OCI-LY7 (cell line): ENCODE measurements at regions not wholly inside any gene's neighbourhood (a gene's known extent, or its start where the extent isn't known, plus 50 kb on each side); places are given as distances from the start of the nearest gene placed in this dataset.
"Not testable (repeated sequence)": the region's sequence is repeated elsewhere in the genome, so short reads cannot be mapped to it uniquely, and the experiment has no call there.

Experiments used
- BruUV-seq: library from RNA; stranded (reverse); fragments of 400-500 nt; replicated peaks from 2 replicates; lab custom pipeline; 2021; lab: Mats Ljungman, UMichigan
- CTCF ChIA-PET: fragments of 300-600 bp; sonication (Branson Sonifier 250); formaldehyde crosslinking; loops from one replicate; lab custom pipeline; 2022; ENCODE audit warnings: antibody characterized with exemption; ENCODE audit not compliant: unreplicated experiment; lab: Charles Lee
- POLR2A ChIA-PET: fragments of 300-600 bp; sonication (Branson Sonifier 250); formaldehyde crosslinking; loops from one replicate; lab custom pipeline; 2022; ENCODE audit warnings: antibody characterized with exemption; lab: Charles Lee
- DNase-seq: peaks from one replicate; pipeline ENCODE4 v3.0.0-alpha.2; 2015; ENCODE audit warnings: low spot score
- H2AFZ ChIP-seq: fragments of 200-600 bp; sonication (generic), shearing (Covaris generic); 2 replicates; pipeline ENCODE4 v1.6.1; 2014; ENCODE audit warnings: mild to moderate bottlenecking, antibody characterized with exemption, low read length, moderate library complexity
- H3K27ac ChIP-seq: fragments of 200-600 bp; sonication (generic); 2 replicates; pipeline ENCODE4 v1.5.1; 2014; ENCODE audit warnings: mixed run types, low read depth, mild to moderate bottlenecking, moderate library complexity, low read length, inconsistent platforms; ENCODE audit not compliant: poor library complexity, severe bottlenecking
- H3K36me3 ChIP-seq: fragments of 200-600 bp; sonication (generic); 2 replicates; pipeline ENCODE4 v1.6.1; 2014; ENCODE audit warnings: mild to moderate bottlenecking, antibody characterized with exemption, low read length, moderate library complexity, mixed read lengths; ENCODE audit not compliant: insufficient read depth
- H3K4me1 ChIP-seq: fragments of 200-600 bp; sonication (generic); 2 replicates; pipeline ENCODE4 v1.5.1; 2014; ENCODE audit warnings: mild to moderate bottlenecking, low read length; ENCODE audit not compliant: insufficient read depth, poor library complexity, severe bottlenecking
- H3K4me2 ChIP-seq: fragments of 200-600 bp; sonication (generic); 2 replicates; pipeline ENCODE4 v1.6.1; 2014; ENCODE audit warnings: mild to moderate bottlenecking, low read length
- H3K4me3 ChIP-seq: fragments of 200-600 bp; sonication (generic); 2 replicates; pipeline ENCODE4 v1.5.1; 2014; ENCODE audit warnings: mild to moderate bottlenecking, low read depth, low read length; ENCODE audit not compliant: poor library complexity, severe bottlenecking
- H3K79me2 ChIP-seq: fragments of 200-600 bp; sonication (generic); 2 replicates; pipeline ENCODE4 v1.6.1; 2016; ENCODE audit warnings: low read depth, mild to moderate bottlenecking, low read length, moderate library complexity, mixed read lengths; ENCODE audit not compliant: insufficient read depth
- H3K9me2 ChIP-seq: fragments of 200-600 bp; sonication (generic); 2 replicates; pipeline ENCODE4 v1.6.1; 2016; ENCODE audit warnings: mild to moderate bottlenecking, low read length, mixed read lengths; ENCODE audit not compliant: insufficient read depth
- H3K9me3 ChIP-seq: fragments of 200-600 bp; sonication (generic); 2 replicates; pipeline ENCODE4 v1.6.1; 2014; ENCODE audit warnings: mild to moderate bottlenecking, mixed run types, low read length, mixed read lengths
- H4K20me1 ChIP-seq: fragments of 200-600 bp; sonication (generic); 2 replicates; pipeline ENCODE4 v1.6.1; 2014; ENCODE audit warnings: mild to moderate bottlenecking, antibody characterized with exemption, low read length, moderate library complexity, mixed read lengths; ENCODE audit not compliant: insufficient read depth
- CTCF ChIP-seq: fragments of 200-600 bp; sonication (generic); conservative IDR thresholded peaks from 2 replicates; pipeline ENCODE4 v1.5.1; 2014; ENCODE audit warnings: mild to moderate bottlenecking, antibody characterized with exemption, low read length, moderate library complexity, mixed read lengths
- EZH2phosphoT487 ChIP-seq: fragments of 200-600 bp; sonication (generic); IDR thresholded peaks from 2 replicates; pipeline ENCODE4 v1.6.1; 2018; ENCODE audit warnings: low read depth, borderline replicate concordance, mild to moderate bottlenecking, mixed run types, antibody characterized with exemption, low read length, moderate library complexity, mixed read lengths
- intact Hi-C: fragments of 100-400 bp; cut with micrococcal nuclease; formaldehyde crosslinking; loops from one replicate; pipeline ENCODE4 v1.10.0; 2022; ENCODE audit not compliant: unreplicated experiment

- H3K9me2 ChIP-seq: no peaks in the 10 kb centered on the region
- no peak for TF ChIP-seq CTCF
- no peaks in the 10 kb centered on the region for H3K4me1 ChIP-seq
- no peak for DNase-seq
- CTCF ChIA-PET: no interaction called here
- H3K4me3 ChIP-seq: no peak overlapping the region
- POLR2A ChIA-PET: no interaction called here
- H2AFZ ChIP-seq: no peak overlapping the region
- no peak overlapping the region for H3K4me2 ChIP-seq
- no peak overlapping the region for H3K27ac ChIP-seq
- intact Hi-C loops: no loop called here
- no peaks in the 10 kb centered on the region for H3K36me3 ChIP-seq
- H3K79me2 ChIP-seq: no peaks in the 10 kb centered on the region
- BruUV-seq: no TSS peak
- H3K9me3 ChIP-seq: no peaks in the 10 kb centered on the region
- no peaks in the 10 kb centered on the region for H4K20me1 ChIP-seq
Observed at GRCh38 chr17:52604105-52604504, 445.6 kb upstream of the CA10 start.

DNA sequence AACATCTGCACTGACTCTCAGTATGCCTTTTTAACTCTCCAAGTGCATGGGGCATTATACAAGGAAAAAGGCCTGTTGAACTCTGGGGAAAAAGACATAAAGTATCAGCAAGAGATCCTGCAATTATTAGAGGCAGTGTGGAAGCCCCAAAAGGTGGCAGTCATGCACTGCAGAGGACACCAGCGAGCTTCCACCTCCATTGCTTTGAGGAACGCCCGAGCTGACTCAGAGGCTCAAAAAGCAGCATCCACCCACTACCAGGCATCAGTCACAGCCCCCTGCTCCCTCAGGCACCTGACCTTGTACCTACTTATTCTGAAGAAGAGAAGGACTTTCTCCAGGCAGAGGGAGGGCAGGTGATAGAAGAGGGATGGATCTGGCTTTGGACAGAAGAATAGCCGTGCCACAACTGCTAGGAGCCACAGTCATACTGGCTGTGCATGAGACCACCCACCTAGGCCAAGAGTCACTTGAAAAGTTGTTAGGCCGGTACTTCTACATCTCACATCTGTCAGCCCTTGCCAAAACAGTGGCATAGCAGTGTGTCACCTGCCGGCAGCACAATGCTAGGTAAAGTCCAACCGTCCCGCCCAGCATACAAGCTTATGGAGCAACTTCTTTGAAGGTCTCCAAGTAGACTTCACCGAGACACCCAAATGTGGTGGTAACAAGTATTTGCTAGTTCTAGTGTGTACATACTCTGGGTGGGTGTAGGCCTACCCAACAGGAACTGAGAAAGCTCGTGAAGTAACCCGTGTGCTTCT lies 439.1 kb upstream of the CA10 start:
- BruUV-seq, H3K9me3 ChIP-seq, H3K36me3 ChIP-seq, H3K27ac ChIP-seq, H3K4me3 ChIP-seq, H3K4me1 ChIP-seq, H4K20me1 ChIP-seq, POLR2A ChIA-PET, H3K9me2 ChIP-seq, CTCF ChIA-PET, intact Hi-C loops, H3K79me2 ChIP-seq, DNase-seq, H2AFZ ChIP-seq, H3K4me2 ChIP-seq: not testable (repeated sequence)

GRCh38 chr17:52594516-52594915 lies 436.0 kb upstream of the CA10 start:
- H3K9me3 ChIP-seq: no peaks in the 10 kb centered on the region
- CTCF ChIA-PET: no interaction called here
- POLR2A ChIA-PET: no interaction called here

More at GRCh38 chr17:52594516-52594915, 436.0 kb upstream of the CA10 start:
- Histone ChIP-seq H3K9me2 (no peaks in the 10 kb centered on the region), H4K20me1 (no peaks in the 10 kb centered on the region), H3K27ac (no peak overlapping the region), H3K4me3 (no peak overlapping the region), H3K4me1 (no peaks in the 10 kb centered on the region), H3K79me2 (no peaks in the 10 kb centered on the region), H3K4me2 (no peak overlapping the region), H3K36me3 (no peaks in the 10 kb centered on the region), H2AFZ (no peak overlapping the region)
- BruUV-seq: no TSS peak
- DNase-seq: no peak
- TF ChIP-seq CTCF (no peak), EZH2phosphoT487 (no peak)
- intact Hi-C loops: no loop called here
